ENCODE measurements at regions not wholly inside any gene's neighbourhood (a gene's known extent, or its start where the extent isn't known, plus 50 kb on each side); places are given as distances from the start of the nearest gene placed in this dataset.

DNA sequence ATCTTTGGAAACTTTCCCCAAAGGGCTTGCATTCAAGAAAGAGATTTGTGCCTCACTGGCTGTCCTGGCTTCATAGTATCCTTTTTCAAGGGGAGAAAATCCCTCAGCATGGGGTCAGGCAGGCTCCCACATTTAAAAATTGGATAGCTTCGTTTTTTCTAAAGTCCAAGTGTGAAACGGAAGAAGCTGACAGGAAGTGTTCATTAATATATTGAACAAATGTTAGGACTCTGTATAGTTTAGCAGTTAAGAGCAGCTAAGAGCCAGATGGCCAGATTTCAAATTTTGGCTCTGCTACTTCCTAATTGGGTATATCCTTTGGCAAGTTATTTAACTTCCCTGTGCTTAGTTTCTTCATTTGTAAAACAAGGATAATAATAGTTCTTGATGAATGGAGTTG is 354.9 kb upstream of the FAT3 start:
- Histone ChIP-seq H3K9me3 (ENCODE audit: severe bottlenecking) (no peaks in the 10 kb centered on the region), H3K27me3 (ENCODE audit: insufficient read depth, poor library complexity, severe bottlenecking) (no peaks in the 10 kb centered on the region), H3K27ac (ENCODE audit: poor library complexity, severe bottlenecking) (no peak overlapping the region), H3K4me3 (ENCODE audit: severe bottlenecking) (no peak overlapping the region), H3K4me1 (ENCODE audit: insufficient read depth, poor library complexity, severe bottlenecking) (peaks cover 4% of the 10 kb centered on the region), H3K36me3 (ENCODE audit: low read depth) (no peaks in the 10 kb centered on the region)
- DNase-seq (ENCODE audit: low spot score) (no peak), ATAC-seq (ENCODE audit: low read depth) (no peak)
- TF ChIP-seq, protein P1, sequence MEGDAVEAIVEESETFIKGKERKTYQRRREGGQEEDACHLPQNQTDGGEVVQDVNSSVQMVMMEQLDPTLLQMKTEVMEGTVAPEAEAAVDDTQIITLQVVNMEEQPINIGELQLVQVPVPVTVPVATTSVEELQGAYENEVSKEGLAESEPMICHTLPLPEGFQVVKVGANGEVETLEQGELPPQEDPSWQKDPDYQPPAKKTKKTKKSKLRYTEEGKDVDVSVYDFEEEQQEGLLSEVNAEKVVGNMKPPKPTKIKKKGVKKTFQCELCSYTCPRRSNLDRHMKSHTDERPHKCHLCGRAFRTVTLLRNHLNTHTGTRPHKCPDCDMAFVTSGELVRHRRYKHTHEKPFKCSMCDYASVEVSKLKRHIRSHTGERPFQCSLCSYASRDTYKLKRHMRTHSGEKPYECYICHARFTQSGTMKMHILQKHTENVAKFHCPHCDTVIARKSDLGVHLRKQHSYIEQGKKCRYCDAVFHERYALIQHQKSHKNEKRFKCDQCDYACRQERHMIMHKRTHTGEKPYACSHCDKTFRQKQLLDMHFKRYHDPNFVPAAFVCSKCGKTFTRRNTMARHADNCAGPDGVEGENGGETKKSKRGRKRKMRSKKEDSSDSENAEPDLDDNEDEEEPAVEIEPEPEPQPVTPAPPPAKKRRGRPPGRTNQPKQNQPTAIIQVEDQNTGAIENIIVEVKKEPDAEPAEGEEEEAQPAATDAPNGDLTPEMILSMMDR (IDR thresholded peaks at IDR 0.05; ENCODE audit: poor library complexity, severe bottlenecking), result no peak

DNA sequence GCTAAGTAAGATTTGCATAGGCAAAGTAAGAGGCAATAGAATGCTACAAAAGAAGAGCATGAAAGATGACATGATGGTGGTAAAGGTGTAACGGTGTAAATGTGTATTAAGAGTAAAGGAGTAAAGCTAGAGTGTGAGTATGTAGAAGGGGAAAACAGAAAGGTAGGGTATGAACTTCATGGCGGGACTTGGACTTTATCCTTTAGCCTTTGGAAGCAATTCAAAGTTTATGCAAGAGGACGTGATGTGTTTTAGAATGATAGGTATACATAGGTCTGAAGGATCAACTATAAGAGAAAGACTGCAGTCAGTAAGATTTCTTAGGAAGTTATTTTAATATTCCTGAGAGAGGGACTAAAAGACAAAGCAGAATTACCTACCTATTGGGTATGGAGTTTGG is 358.0 kb upstream of the FAT3 start:
- Histone ChIP-seq H3K4me3 (ENCODE audit: severe bottlenecking) (no peak overlapping the region), H3K36me3 (ENCODE audit: low read depth) (no peaks in the 10 kb centered on the region), H3K9me3 (ENCODE audit: severe bottlenecking) (no peaks in the 10 kb centered on the region), H3K4me1 (ENCODE audit: insufficient read depth, poor library complexity, severe bottlenecking) (peaks cover 3% of the 10 kb centered on the region), H3K27me3 (ENCODE audit: insufficient read depth, poor library complexity, severe bottlenecking) (no peaks in the 10 kb centered on the region), H3K27ac (ENCODE audit: poor library complexity, severe bottlenecking) (no peak overlapping the region)
- DNase-seq (ENCODE audit: low spot score) (no peak), ATAC-seq (ENCODE audit: low read depth) (no peak)
- TF ChIP-seq, protein P1 (IDR thresholded peaks at IDR 0.05; ENCODE audit: poor library complexity, severe bottlenecking), result no peak

DNA sequence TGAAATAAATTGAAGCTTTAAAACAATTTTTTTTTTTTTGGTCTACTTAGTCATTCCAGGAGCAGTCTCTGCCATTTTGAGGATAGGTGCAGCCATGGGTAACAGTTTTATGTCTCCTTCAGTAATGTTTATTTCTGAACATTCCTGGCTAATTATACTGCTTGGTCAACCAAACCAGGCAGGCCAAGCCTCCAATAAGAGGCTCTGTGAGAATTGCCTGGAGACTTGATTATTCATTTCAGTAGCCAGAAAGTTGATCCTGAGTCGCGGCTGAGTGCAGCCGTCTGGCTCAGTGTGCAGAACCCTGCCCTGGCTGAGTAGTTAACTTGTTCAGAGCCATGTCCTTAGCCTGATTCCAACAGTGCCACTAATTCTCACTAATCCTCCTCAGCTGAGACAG is 364.0 kb upstream of the FAT3 start:
- Histone ChIP-seq H3K4me3 (ENCODE audit: severe bottlenecking) (no peak overlapping the region), H3K9me3 (ENCODE audit: severe bottlenecking) (no peaks in the 10 kb centered on the region), H3K4me1 (ENCODE audit: insufficient read depth, poor library complexity, severe bottlenecking) (no peaks in the 10 kb centered on the region), H3K36me3 (ENCODE audit: low read depth) (no peaks in the 10 kb centered on the region), H3K27me3 (ENCODE audit: insufficient read depth, poor library complexity, severe bottlenecking) (no peaks in the 10 kb centered on the region), H3K27ac (ENCODE audit: poor library complexity, severe bottlenecking) (no peak overlapping the region)
- ATAC-seq (ENCODE audit: low read depth) (no peak), DNase-seq (ENCODE audit: low spot score) (no peak)
- TF ChIP-seq, protein P1 (IDR thresholded peaks at IDR 0.05; ENCODE audit: poor library complexity, severe bottlenecking), result no peak

DNA sequence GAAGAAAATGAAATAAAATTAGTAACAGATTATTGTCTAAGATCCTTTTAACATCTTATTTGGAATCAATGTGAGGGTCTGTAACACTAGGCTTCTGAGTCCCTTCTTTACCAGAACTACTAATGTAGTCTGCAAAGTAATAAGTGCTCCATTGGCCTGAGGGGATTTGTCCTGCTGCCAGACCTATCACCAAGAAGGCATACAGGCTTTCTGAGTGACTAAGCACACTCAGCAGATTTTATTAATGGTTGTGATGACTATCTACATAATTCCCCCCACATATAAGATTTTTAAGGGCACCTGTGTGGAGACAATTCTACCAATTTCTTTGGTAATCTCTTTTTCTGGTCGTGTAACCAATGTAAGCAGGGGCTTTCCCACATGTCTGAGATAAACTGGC is 365.0 kb upstream of the FAT3 start:
- no peak overlapping the region for H3K4me3 ChIP-seq (ENCODE audit: severe bottlenecking)
- TF ChIP-seq, protein P1 (IDR thresholded peaks at IDR 0.05; ENCODE audit: poor library complexity, severe bottlenecking), result no peak
- DNase-seq (ENCODE audit: low spot score) (no peak), ATAC-seq (ENCODE audit: low read depth) (peak; percentile 29; the same call in 1 of the 3 replicates)
- no peaks in the 10 kb centered on the region for H3K4me1 ChIP-seq (ENCODE audit: insufficient read depth, poor library complexity, severe bottlenecking)
- no peak overlapping the region for H3K27ac ChIP-seq (ENCODE audit: poor library complexity, severe bottlenecking)
- no peaks in the 10 kb centered on the region for H3K36me3 ChIP-seq (ENCODE audit: low read depth)
- no peaks in the 10 kb centered on the region for H3K9me3 ChIP-seq (ENCODE audit: severe bottlenecking)
- no peaks in the 10 kb centered on the region for H3K27me3 ChIP-seq (ENCODE audit: insufficient read depth, poor library complexity, severe bottlenecking)

DNA sequence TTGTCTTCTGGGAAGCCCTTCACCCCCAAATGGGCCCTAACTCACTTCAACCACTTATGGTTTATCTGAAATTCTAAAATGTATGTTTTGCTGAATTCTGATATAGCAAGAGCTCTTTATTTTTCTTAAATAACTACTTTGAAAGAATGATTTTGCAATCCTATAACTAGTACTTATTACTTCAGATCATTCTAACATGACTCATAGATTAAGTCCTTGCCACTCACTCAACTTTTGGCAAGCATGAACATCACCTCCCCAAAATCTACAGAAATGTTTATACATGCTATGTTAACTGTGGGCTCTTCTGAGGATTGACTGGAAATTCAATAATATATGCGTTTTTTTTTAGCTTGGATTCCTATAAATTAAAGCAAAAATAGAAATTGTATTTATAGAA is 367.4 kb upstream of the FAT3 start:
- Histone ChIP-seq H3K27me3 (ENCODE audit: insufficient read depth, poor library complexity, severe bottlenecking) (no peaks in the 10 kb centered on the region), H3K9me3 (ENCODE audit: severe bottlenecking) (no peaks in the 10 kb centered on the region), H3K4me1 (ENCODE audit: insufficient read depth, poor library complexity, severe bottlenecking) (no peaks in the 10 kb centered on the region), H3K36me3 (ENCODE audit: low read depth) (no peaks in the 10 kb centered on the region), H3K27ac (ENCODE audit: poor library complexity, severe bottlenecking) (no peak overlapping the region), H3K4me3 (ENCODE audit: severe bottlenecking) (no peak overlapping the region)
- TF ChIP-seq, protein P1 (IDR thresholded peaks at IDR 0.05; ENCODE audit: poor library complexity, severe bottlenecking), result no peak
- ATAC-seq (ENCODE audit: low read depth), result peak; percentile 65; the same call in 2 of the 3 replicates
- no peak for DNase-seq (ENCODE audit: low spot score)
